K562 (cell line): ENCODE measurements at regions not wholly inside any gene's neighbourhood (a gene's known extent, or its start where the extent isn't known, plus 50 kb on each side); places are given as distances from the start of the nearest gene placed in this dataset.

Experiments
- ATAC-seq: fragments of 200-7000 bp; cut with Tn5 transposase; 3 replicates; pipeline ENCODE4 v1.9.1; 2020; ENCODE audit warnings: moderate library complexity
- BruUV-seq: library from RNA; stranded (reverse); fragments of 400-500 nt; replicated peaks from 2 replicates; lab custom pipeline; 2021; lab: Mats Ljungman, UMichigan
- CTCF ChIA-PET: fragments of 300-600 bp; formaldehyde crosslinking; extraction: SDS; loops from one replicate; lab custom pipeline; 2021; ENCODE audit warnings: low intra/inter-chr PET ratio; lab: Yijun Ruan, JAX
- POLR2A ChIA-PET: fragments of 300-600, 350-650 bp; sonication (Branson Sonifier 250); formaldehyde crosslinking; extraction: SDS; loops from one replicate; lab custom pipeline; 2021; ENCODE audit warnings: antibody characterized with exemption, inconsistent platforms; lab: Yijun Ruan, JAX
- DNase-seq, 4 experiments: peaks; one replicate each; pipeline versions ENCODE4 v3.0.0 to v3.0.0-alpha.2; 2011 to 2018; ENCODE audit warnings: low spot score in 3 of 4, mixed read lengths in 3 of 4; ENCODE audit errors: extremely low read depth in 1 of 4
- FAIRE-seq: peaks from 2 replicates; lab custom pipeline; 2011; peaks lifted over from hg19 to GRCh38; lab: Jason Lieb, UNC
- H2AFZ ChIP-seq: 2 replicates; pipeline ENCODE4 v1.6.0; 2011; ENCODE audit warnings: low read depth, low read length, control low read depth, inconsistent platforms
- H3K27ac ChIP-seq: fragments of 200-600 bp; 3 replicates; pipeline ENCODE4 v1.8.0; 2011; ENCODE audit warnings: low read depth, mild to moderate bottlenecking, control low read depth, inconsistent platforms, low read length, moderate library complexity, mixed read lengths; ENCODE audit errors: extremely low read depth
- H3K27me3 ChIP-seq, 2 experiments: fragments of 300-600 bp in 1 of 2; 2 replicates in 1 of 2; 3 replicates in 1 of 2; pipeline versions ENCODE4 v1.6.0 to v1.8.0; 2011; ENCODE audit warnings: inconsistent platforms in 2 of 2, low read length in 2 of 2, mild to moderate bottlenecking in 1 of 2, mixed read lengths in 1 of 2, moderate library complexity in 1 of 2; ENCODE audit not compliant: control insufficient read depth in 2 of 2, insufficient read depth in 2 of 2
- H3K36me3 ChIP-seq: fragments of 300-600 bp; 3 replicates; pipeline ENCODE4 v1.8.0; 2011; ENCODE audit warnings: mild to moderate bottlenecking, low read length, inconsistent platforms; ENCODE audit not compliant: control insufficient read depth, insufficient read depth
- H3K4me1 ChIP-seq, 2 experiments: fragments of 200-600 bp in 1 of 2; replicated peaks in 1 of 2; 2 replicates in 1 of 2; 3 replicates in 1 of 2; pipeline versions ENCODE4 v1.5.1 to v1.8.0; 2011; ENCODE audit warnings: inconsistent platforms in 2 of 2, low read length in 2 of 2, mild to moderate bottlenecking in 1 of 2, mixed read lengths in 1 of 2, moderate library complexity in 1 of 2; ENCODE audit not compliant: control insufficient read depth in 2 of 2, insufficient read depth in 2 of 2
- H3K4me2 ChIP-seq: 2 replicates; pipeline ENCODE4 v1.6.1; 2011; ENCODE audit warnings: low read length, control low read depth, inconsistent platforms, mixed read lengths; ENCODE audit not compliant: insufficient read depth
- H3K4me3 ChIP-seq: fragments of 200-600 bp; sonication (generic), shearing (Covaris generic); 2 replicates; pipeline ENCODE4 v1.5.1; 2016; ENCODE audit warnings: control low read depth, inconsistent platforms
- H3K79me2 ChIP-seq: fragments of 200-600 bp; 3 replicates; pipeline ENCODE4 v1.8.0; 2011; ENCODE audit warnings: low read length, inconsistent platforms; ENCODE audit not compliant: control insufficient read depth, insufficient read depth
- H3K9ac ChIP-seq, 2 experiments: 2 replicates each; pipeline versions ENCODE4 v1.6.0 to v1.6.1; 2011; ENCODE audit warnings: low read depth in 2 of 2, low read length in 2 of 2, control low read depth in 1 of 2, inconsistent platforms in 1 of 2, mild to moderate bottlenecking in 1 of 2, mixed read lengths in 1 of 2; ENCODE audit not compliant: insufficient read depth in 1 of 2
- H3K9me1 ChIP-seq: one replicate; pipeline ENCODE4 v1.6.0; 2011; ENCODE audit warnings: inconsistent platforms, mild to moderate bottlenecking, low read length, moderate library complexity; ENCODE audit not compliant: control insufficient read depth, insufficient read depth
- H3K9me3 ChIP-seq: replicated peaks from 2 replicates; pipeline ENCODE4 v1.5.1; 2011; ENCODE audit warnings: low read depth, low read length, inconsistent platforms; ENCODE audit not compliant: control insufficient read depth, insufficient read depth
- H4K20me1 ChIP-seq: replicated peaks from 2 replicates; pipeline ENCODE4 v1.6.1; 2011; ENCODE audit warnings: low read length, inconsistent platforms, mixed read lengths; ENCODE audit not compliant: control insufficient read depth, insufficient read depth
- CBX2 ChIP-seq: fragments of 200-600 bp; sonication (generic); IDR thresholded peaks from one replicate; pipeline ENCODE4 v1.6.1; 2012; ENCODE audit warnings: mild to moderate bottlenecking, low read length, inconsistent platforms; ENCODE audit not compliant: insufficient read depth, poor library complexity, severe bottlenecking
- FIP1L1 ChIP-seq: fragments of 200-400 bp; formaldehyde crosslinking; IDR thresholded peaks from 2 replicates; pipeline ENCODE4 v1.6.1; 2018; ENCODE audit warnings: mild to moderate bottlenecking, low read depth, low read length; ENCODE audit not compliant: poor library complexity, severe bottlenecking
- GATA2 ChIP-seq: sonication (generic); formaldehyde crosslinking; IDR thresholded peaks from 2 replicates; pipeline ENCODE4 v1.4.0; 2020; ENCODE audit warnings: mild to moderate bottlenecking, missing genetic modification reagents
- HDAC1 ChIP-seq, 2 experiments: fragments of 450-650 bp; IDR thresholded peaks; 2 replicates each; pipeline ENCODE4 v1.6.1; 2016 to 2017; ENCODE audit warnings: inconsistent platforms in 1 of 2, mild to moderate bottlenecking in 1 of 2, moderate library complexity in 1 of 2
- MCM5 ChIP-seq: fragments of 450-650 bp; IDR thresholded peaks from 2 replicates; pipeline ENCODE4 v1.6.1; 2016; ENCODE audit warnings: low read depth
- NBN ChIP-seq: fragments of 450-650 bp; IDR thresholded peaks from 2 replicates; pipeline ENCODE4 v1.6.1; 2016; ENCODE audit warnings: low read depth, mild to moderate bottlenecking
- NCOR1 ChIP-seq: fragments of 450-650 bp; IDR thresholded peaks from 2 replicates; pipeline ENCODE4 v1.6.1; 2016; ENCODE audit warnings: mild to moderate bottlenecking, moderate library complexity
- POLR2G ChIP-seq: fragments of 200-400 bp; formaldehyde crosslinking; IDR thresholded peaks from 2 replicates; pipeline ENCODE4 v1.6.1; 2017; ENCODE audit warnings: low read depth, mild to moderate bottlenecking, antibody characterized with exemption, low read length, moderate library complexity
- POLR3A ChIP-seq: IDR thresholded peaks from 2 replicates; pipeline ENCODE4 v1.6.1; 2011; ENCODE audit warnings: borderline replicate concordance, mild to moderate bottlenecking, moderate library complexity; ENCODE audit not compliant: insufficient read length, insufficient read depth; ENCODE audit errors: extremely low read depth
- STAG1 ChIP-seq: sonication (generic); formaldehyde crosslinking; IDR thresholded peaks from 2 replicates; pipeline ENCODE4 v1.5.0; 2020; ENCODE audit warnings: missing genetic modification reagents, borderline replicate concordance
- ZNF24 ChIP-seq: fragments of 450-650 bp; IDR thresholded peaks from 2 replicates; pipeline ENCODE4 v1.6.1; 2016
- ZZZ3 ChIP-seq: fragments of 450-650 bp; IDR thresholded peaks from 2 replicates; pipeline ENCODE4 v1.6.1; 2016; ENCODE audit warnings: antibody characterized with exemption, mild to moderate bottlenecking, moderate library complexity
- WGBS: fragments of 100-300 bp; shearing (Covaris generic); methylation state at CpG from one replicate; pipeline ENCODE4 v1.1.6; 2016; ENCODE audit warnings: low coverage, mixed read lengths; ENCODE audit not compliant: insufficient coverage; ENCODE audit errors: missing lambda C conversion rate; 5-methylcytosine and 5-hydroxymethylcytosine counted together
- in situ Hi-C: fragments of 300-500 bp; cut with MboI; formaldehyde crosslinking; loops from 4 replicates; pipeline ENCODE4 v1.15.0; 2018; ENCODE audit warnings: inconsistent platforms, mixed read lengths
- intact Hi-C: fragments of 100-400 bp; cut with micrococcal nuclease; formaldehyde crosslinking; loops from 2 replicates; pipeline ENCODE4 v1.14.2; 2022

DNA sequence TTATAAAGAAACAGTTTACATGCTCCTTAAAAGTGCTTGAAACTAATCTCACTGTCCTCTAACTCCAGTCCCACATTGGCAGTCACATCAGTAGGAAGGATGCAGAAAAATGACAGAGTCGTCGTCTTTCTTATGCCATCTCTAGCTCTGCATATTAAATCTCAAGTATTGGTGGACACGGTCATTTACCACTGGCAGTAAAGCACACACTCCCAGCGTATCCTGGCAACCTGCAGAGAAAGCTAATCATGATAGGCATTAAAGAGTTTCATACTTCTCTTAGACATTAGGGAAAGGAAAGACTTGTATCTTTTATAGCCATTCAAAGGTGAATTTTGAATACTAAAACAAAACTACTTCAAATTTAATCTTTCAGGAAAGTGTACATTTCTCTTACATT, 202.0 kb upstream of the COBL start:
- no peak for DNase-seq
- Histone ChIP-seq H3K27ac (no peak overlapping the region), H3K27me3 (no peaks in the 10 kb centered on the region), H3K4me2 (no peak overlapping the region), H3K36me3 (no peaks in the 10 kb centered on the region), H3K79me2 (no peaks in the 10 kb centered on the region), H3K9me1 (no peaks in the 10 kb centered on the region), H3K9ac (no peak overlapping the region), H2AFZ (no peak overlapping the region), H3K4me3 (no peak overlapping the region), H3K4me1 (no peaks in the 10 kb centered on the region), H3K9me3 (no peaks in the 10 kb centered on the region), H4K20me1 (no peaks in the 10 kb centered on the region)
- no peak for ATAC-seq
- in situ Hi-C loops, result no loop called here
- no TSS peak for BruUV-seq
- intact Hi-C loops, result no loop called here
- TF ChIP-seq CBX2 (no peak), FIP1L1 (no peak), GATA2 (no peak), NBN (no peak), STAG1 (CRISPR knock-in tag) (no peak), POLR3A (no peak), ZZZ3 (no peak), ZNF24 (no peak), HDAC1 (IDR thresholded peaks at IDR 0.05) (no peak), POLR2G (no peak), NCOR1 (no peak), MCM5 (no peak)
- FAIRE-seq, result no peak
- 0% methylated on average over 4 of the region's 4 CpGs for WGBS
- POLR2A ChIA-PET, result no interaction called here
- CTCF ChIA-PET, result no interaction called here
